ENCODE measurements at regions not wholly inside any gene's neighbourhood (a gene's known extent, or its start where the extent isn't known, plus 50 kb on each side); places are given as distances from the start of the nearest gene placed in this dataset.
"Not testable (repeated sequence)": the region's sequence is repeated elsewhere in the genome, so short reads cannot be mapped to it uniquely, and the experiment has no call there.

DNA sequence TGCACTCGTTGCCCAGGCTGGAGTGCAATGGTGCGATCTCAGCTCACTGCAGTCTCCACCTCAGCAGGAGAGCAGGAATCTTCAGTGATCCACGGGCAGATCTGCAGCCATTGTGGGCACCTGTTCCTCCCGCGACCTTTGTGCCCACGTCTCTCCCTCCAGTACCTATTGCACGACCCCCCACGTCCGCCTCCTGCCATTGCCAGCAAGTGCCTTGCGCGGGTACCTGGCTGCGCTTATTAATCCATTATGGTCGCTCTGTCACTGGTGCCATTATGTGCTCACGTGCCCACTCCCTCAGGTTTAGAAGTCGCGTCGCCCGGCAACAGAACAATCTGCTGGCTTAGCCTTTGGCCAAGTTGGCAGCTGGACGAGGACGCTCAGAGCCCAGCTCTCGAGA lies 146.2 kb upstream of the C1QTNF3 start:
- not testable (repeated sequence) for DNase-seq

GRCh38 chr5:34189752-34190411 lies 146.9 kb upstream of the C1QTNF3 start:
- DNase-seq, result not testable (repeated sequence)

- not testable (repeated sequence) for DNase-seq
Observed at GRCh38 chr5:34190466-34190865, 147.5 kb upstream of the C1QTNF3 start.

DNA sequence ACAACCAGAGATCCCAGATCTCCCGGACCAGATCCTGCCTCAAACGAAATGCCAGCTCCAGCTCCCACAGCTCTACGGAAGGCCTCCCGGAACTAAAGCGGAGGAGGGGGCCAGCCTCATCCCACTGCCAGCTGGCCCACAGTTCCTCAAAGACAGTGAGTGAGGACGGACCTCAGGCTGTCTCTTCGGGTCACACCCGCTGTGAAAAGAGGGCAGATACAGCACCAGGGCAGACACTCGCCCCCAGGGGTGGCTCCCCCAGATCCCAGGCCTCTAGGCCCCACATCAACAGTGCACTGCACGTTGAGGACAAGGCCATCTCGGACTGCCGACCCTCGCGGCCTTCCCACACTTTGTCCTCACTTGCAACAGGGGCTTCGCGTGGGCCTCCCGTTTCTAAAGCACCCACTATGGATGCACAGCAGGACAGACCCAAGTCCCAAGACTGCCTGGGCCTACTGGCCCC lies 148.3 kb upstream of the C1QTNF3 start:
- DNase-seq, result not testable (repeated sequence)

- not testable (repeated sequence) for DNase-seq
Observed at GRCh38 chr5:34192064-34192922, 149.3 kb upstream of the C1QTNF3 start.

- not testable (repeated sequence) for DNase-seq
Observed at GRCh38 chr5:34192923-34193262, 149.9 kb upstream of the C1QTNF3 start.

DNA sequence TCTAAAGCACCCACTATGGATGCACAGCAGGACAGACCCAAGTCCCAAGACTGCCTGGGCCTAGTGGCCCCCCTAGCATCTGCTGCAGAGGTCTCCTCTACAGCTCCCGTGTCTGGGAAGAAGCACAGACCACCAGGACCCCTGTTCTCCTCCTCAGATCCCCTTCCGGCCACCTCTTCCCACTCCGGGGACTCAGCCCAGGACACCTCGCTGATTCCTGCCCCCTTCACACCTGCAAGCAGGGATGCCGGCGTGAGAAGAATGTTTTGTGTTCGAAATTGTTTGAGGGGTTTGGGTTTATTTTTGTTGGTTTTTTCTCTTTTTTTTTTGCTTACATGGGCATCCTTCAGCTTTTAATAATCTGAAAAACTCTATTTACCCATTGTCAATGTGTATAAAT lies 150.3 kb upstream of the C1QTNF3 start:
- DNase-seq, result not testable (repeated sequence)

DNA sequence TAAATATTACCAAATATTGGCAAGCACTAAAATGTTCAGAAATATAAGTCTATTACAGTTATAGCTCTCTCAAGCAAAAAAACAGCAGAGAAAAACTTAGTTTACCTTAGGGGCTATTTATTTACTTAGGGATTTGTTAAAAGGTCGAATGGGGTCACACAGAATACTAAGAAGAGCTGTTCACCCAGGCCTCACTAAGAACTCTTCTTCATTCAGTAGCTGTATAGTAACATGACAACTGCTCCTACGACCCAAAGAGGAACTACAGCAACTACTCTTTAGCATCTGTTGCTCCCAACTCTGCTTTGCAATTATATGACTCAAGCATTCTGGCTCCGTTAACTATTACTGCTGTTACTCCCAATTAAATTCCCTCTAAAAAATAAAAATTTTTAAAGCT lies 150.8 kb upstream of the C1QTNF3 start:
- not testable (repeated sequence) for DNase-seq

- DNase-seq, result not testable (repeated sequence)
Observed at GRCh38 chr5:34196091-34196490, 153.1 kb upstream of the C1QTNF3 start.

DNA sequence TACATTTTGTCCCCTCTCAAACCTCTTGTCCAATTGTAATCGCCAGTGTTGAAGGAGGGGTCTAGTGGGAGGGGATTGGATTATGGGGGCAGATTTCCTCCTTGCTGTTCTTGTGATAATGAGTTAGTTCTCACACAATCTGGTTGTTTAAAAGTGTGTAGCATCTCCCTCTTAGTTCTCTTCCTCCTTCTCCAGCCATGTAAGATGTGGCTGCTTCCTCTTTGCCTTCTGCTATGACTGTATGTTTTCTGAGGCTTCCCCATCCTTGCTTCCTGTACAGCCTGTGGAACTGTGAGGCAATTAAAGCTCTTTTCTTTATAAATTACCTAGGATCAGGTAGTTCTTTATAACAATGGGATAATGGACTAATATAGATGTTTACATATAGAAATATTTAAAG lies 162.3 kb upstream of the C1QTNF3 start:
- DNase-seq, result not testable (repeated sequence)

DNA sequence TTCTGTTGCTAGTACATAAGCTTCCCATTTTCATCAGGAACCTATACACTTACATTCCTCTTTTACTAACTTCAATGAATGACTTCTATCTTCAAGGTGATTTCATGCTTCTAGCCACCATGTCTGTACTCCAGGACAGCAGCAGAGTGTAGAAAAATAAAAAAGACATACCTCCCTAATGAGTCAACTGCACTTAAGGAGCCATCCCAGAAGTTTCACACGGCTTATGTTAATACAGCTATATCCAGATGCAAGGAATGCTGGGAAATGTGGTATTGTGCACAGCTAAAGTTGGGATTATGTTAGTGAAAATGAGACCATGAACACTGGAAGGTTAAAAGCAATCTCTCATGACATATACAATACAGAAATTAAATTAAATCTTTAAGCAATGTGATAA lies 174.4 kb upstream of the C1QTNF3 start:
- DNase-seq, result not testable (repeated sequence)

DNA sequence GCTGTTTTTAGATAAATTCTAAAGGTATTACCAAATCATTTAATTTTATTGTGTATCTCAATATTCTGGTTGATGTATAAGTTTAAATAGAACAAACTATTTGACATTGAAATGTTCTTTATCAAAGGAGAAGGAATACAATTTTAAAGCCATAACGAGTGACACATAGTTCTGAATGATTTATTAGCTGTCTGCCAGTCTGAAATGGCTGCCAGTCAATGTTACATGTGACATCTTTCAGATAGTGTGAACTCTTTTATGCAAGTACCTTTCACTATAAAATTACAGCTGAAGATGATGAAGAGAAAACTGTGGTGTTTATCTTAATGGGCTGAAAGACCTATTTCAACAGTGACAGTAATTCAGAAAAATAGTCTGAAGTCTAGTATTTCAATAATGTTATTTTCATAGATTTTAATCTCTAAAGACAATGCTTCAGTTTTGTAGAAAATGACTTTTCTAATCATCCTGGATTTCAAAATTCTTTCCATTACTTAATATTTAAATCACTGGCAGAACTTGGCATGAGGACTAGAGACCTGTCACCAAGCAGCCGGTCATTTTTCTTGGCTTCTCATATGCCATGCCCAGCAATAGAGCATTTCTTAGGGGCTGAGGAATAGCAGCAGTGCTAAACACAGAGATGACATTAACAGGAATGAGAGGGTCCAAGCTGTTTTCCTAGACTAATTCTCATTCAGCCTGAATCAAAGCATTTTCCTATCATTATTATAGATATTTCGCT lies 178.5 kb upstream of the C1QTNF3 start:
- DNase-seq, result not testable (repeated sequence)

DNA sequence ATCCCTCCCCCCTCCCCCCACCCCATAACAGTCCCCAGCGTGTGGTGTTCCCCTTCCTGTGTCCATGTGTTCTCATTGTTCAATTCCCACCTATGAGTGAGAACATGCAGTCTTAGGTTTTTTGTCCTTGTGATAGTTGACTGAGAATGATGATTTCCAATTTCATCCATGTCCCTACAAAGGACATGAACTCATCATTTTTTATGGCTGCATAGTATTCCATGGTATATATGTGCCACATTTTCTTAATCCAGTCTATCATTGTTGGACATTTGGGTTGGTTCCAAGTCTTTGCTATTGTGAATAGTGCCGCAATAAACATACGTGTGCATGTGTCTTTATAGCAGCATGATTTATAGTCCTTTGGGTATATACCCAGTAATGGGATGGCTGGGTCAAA lies 180.1 kb upstream of the C1QTNF3 start:
- not testable (repeated sequence) for DNase-seq

DNA sequence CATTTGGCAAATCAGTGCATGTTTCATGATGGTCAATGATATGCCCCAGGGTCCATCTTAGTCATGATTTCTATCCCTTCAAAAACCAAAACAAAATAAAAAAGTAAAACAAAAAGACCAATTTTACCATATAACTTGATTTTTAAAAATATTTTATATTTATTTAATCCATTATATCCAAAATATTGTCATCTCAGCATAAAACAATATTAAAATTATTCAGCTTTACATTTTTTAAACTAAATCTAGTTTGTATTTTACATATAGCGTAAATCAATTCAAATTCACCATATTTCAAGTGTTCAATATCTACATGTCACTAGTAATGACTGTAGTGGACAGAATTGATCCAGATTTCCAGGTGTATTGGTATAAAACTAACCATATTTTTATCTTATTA lies 187.4 kb upstream of the C1QTNF3 start:
- DNase-seq, result not testable (repeated sequence)

DNA sequence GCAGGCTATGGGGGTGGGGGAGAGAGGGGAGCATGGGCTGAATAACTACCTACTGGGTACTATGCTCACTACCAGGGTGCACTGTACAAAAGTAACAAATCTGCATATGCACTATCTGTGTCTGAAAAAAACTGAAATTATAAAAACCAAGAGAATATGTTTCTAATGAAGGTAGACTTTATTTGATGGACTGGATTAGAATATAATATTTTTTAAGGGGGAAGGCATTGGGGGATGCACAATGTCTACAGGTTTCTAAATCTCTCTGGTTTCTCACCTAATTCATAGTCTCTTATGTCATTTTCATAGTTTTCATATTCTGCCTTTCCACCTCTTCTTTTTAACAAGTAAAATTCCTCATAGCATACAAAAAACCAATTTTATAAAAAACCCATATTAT lies 200.8 kb upstream of the C1QTNF3 start:
- DNase-seq, result not testable (repeated sequence)

GRCh38 chr5:34244281-34245031 lies 201.4 kb upstream of the C1QTNF3 start:
- DNase-seq, result not testable (repeated sequence)

DNA sequence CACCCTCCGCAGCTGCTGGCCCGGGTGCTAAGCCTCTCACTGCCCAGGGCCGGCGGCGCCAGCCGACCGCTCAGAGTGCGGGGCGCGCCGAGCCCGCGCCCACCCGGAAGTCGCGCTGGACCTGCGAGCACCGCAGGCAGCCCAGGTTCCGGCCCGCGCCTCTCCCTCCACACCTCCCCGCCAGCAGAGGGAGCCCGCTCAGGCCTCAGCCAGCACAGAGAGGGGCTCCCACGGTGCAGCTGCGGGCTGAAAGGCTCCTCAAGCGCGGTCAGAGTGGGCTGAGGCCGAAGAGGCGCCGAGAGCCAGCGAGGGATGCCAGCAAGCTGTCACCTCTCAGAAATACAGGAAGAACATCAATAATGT lies 202.0 kb upstream of the C1QTNF3 start:
- not testable (repeated sequence) for DNase-seq

- not testable (repeated sequence) for DNase-seq
Observed at GRCh38 chr5:34245813-34246212, 202.8 kb upstream of the C1QTNF3 start.

DNA sequence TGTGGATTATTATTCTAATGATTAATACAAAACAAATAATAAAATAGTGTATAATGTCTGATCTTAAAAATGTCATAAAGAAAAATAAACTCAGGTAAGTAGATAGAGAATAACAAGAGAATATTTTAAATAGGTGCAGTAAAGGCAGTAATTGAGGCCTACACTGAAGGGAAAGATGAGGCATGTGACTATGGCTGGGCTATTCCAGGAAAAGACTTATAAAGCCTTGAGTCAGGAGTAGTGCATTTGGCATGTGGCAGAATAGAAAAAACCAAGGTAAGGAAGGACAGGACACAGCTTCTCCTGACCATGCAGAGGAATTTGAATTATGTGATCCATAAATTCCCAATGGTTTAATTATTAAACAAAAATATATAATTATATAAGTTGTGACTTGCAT lies 215.6 kb upstream of the C1QTNF3 start:
- DNase-seq, result not testable (repeated sequence)

DNA sequence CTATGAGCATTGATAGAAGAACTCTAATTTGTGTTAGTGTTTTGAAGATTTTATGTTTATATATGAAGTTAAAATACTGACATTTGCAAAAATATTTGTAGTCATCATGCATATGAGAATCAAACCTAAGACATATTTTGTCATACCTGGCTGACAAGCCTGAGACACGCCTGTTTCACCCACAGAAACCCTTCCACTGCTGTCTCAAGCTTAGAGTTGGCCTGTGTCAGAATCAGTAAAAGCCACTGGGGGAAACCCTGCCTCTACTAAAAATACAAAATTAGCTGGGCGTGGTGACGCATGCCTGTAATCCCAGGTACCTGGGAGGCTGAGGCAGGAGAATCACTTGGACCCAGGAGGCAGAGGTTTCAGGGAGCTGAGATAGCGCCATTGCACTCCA lies 218.0 kb upstream of the C1QTNF3 start:
- DNase-seq, result not testable (repeated sequence)

- DNase-seq, result not testable (repeated sequence)
Observed at GRCh38 chr5:34266151-34266550, 223.1 kb upstream of the C1QTNF3 start.

- DNase-seq, result not testable (repeated sequence)
Observed at GRCh38 chr5:34296759-34297158, 253.7 kb upstream of the C1QTNF3 start.

Data from C1 segment of cervical spinal cord (tissue), 14 donors.